ENCODE measurements at regions not wholly inside any gene's neighbourhood (a gene's known extent, or its start where the extent isn't known, plus 50 kb on each side); places are given as distances from the start of the nearest gene placed in this dataset.
"Not testable (repeated sequence)": the region's sequence is repeated elsewhere in the genome, so short reads cannot be mapped to it uniquely, and the experiment has no call there.

GRCh38 chr5:171720086-171720485, 65.5 kb upstream of the SMIM23 start:
- DNase-seq (ENCODE audit: low read depth in 1 of 2, low spot score in 1 of 2): no peak
- in situ Hi-C loops (cut with HindIII; ENCODE audit: low pct_unique_long_range_greater_than_20kb, low sequenced_read_pairs): no loop called here
- TF ChIP-seq JUND (IDR thresholded peaks at IDR 0.05; ENCODE audit: low read depth): no peak

DNA sequence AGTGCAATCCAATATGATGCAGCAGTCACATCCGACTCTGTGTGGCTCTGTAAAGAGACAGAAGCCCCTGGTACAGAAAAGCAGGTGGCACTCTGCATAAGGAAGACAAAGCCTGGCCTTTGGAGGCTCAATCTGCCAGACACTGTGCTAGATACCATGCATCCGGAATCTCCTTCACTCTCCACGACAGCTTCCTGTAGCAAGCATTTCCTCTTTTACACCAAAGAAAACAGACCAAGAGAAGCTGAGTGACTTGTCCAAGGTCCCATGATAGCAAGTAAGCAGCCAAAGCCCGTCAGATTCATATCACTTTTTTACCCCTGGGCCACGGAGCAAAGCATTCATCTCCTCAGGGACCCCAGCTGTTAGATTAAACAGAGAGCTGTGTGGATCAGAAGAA, 64.2 kb upstream of the SMIM23 start:
- TF ChIP-seq JUND (IDR thresholded peaks at IDR 0.05; ENCODE audit: low read depth): no peak
- DNase-seq (ENCODE audit: low read depth in 1 of 2, low spot score in 1 of 2): no peak
- in situ Hi-C loops (cut with HindIII; ENCODE audit: low pct_unique_long_range_greater_than_20kb, low sequenced_read_pairs): no loop called here

GRCh38 chr5:171724468-171725204, 61.0 kb upstream of the SMIM23 start:
- in situ Hi-C loops (cut with HindIII; ENCODE audit: low pct_unique_long_range_greater_than_20kb, low sequenced_read_pairs): no loop called here
- no peak for TF ChIP-seq JUND (IDR thresholded peaks at IDR 0.05; ENCODE audit: low read depth)
- DNase-seq (ENCODE audit: low read depth in 1 of 2, low spot score in 1 of 2): no peak

GRCh38 chr5:171725205-171725601, 60.4 kb upstream of the SMIM23 start:
- TF ChIP-seq JUND (IDR thresholded peaks at IDR 0.05; ENCODE audit: low read depth): no peak
- in situ Hi-C loops (cut with HindIII; ENCODE audit: low pct_unique_long_range_greater_than_20kb, low sequenced_read_pairs): no loop called here
- DNase-seq (ENCODE audit: low read depth in 1 of 2, low spot score in 1 of 2): no peak

- DNase-seq (ENCODE audit: low read depth in 1 of 2, low spot score in 1 of 2); in situ Hi-C loops (cut with HindIII; ENCODE audit: low pct_unique_long_range_greater_than_20kb, low sequenced_read_pairs): not testable (repeated sequence)
Measured at GRCh38 chr5:171726819-171727218, 58.8 kb upstream of the SMIM23 start.

DNA sequence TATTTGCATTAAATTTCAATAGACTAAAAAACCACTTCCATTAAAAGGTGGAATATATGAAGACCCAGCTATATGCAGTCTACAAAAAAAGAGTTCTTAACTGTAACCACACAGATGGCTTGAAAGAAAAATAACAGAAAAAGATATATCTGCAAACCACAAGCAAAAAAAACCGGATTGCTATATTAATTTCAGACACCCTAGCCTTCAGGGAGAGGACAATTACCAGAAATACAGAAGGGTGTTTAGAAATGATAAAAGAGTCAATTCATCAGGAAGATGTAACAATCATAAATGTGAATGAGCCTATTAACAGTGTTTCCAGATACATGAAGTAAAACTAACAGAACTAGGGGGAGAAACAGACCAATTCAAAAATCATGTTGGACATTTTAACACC, 56.9 kb upstream of the SMIM23 start:
- no peak for TF ChIP-seq JUND (IDR thresholded peaks at IDR 0.05; ENCODE audit: low read depth)
- in situ Hi-C loops (cut with HindIII; ENCODE audit: low pct_unique_long_range_greater_than_20kb, low sequenced_read_pairs): no loop called here

More for the DNA sequence above, 56.9 kb upstream of the SMIM23 start:
- DNase-seq (ENCODE audit: low read depth in 1 of 2, low spot score in 1 of 2): no peak
